K562 (cell line): ENCODE measurements at regions not wholly inside any gene's neighbourhood (a gene's known extent, or its start where the extent isn't known, plus 50 kb on each side); places are given as distances from the start of the nearest gene placed in this dataset.

Experiments used
- HDAC6 ChIP-seq: IDR thresholded peaks from 2 replicates; pipeline ENCODE4 v1.6.1; 2012; ENCODE audit warnings: low read depth, mild to moderate bottlenecking, control low read depth, inconsistent platforms, low read length, moderate library complexity
- HNRNPL ChIP-seq: fragments of 200-400 bp; formaldehyde crosslinking; IDR thresholded peaks from 2 replicates; pipeline ENCODE4 v1.6.1; 2017; ENCODE audit warnings: low read depth, mild to moderate bottlenecking, low read length
- POLR2A ChIP-seq: fragments of 450-650 bp; conservative IDR thresholded peaks from 2 replicates; pipeline ENCODE4 v1.6.1; 2016
- TF ChIP-seq, protein P1 (sequence below): fragments of 450-650 bp; IDR thresholded peaks from 2 replicates; pipeline ENCODE4 v1.6.1; 2016; ENCODE audit warnings: antibody characterized with exemption
- TF ChIP-seq, protein P2 (sequence below): fragments of 150-350 bp; conservative IDR thresholded peaks from 2 replicates; pipeline ENCODE4 v1.6.1; 2014; ENCODE audit warnings: low read length

DNA sequence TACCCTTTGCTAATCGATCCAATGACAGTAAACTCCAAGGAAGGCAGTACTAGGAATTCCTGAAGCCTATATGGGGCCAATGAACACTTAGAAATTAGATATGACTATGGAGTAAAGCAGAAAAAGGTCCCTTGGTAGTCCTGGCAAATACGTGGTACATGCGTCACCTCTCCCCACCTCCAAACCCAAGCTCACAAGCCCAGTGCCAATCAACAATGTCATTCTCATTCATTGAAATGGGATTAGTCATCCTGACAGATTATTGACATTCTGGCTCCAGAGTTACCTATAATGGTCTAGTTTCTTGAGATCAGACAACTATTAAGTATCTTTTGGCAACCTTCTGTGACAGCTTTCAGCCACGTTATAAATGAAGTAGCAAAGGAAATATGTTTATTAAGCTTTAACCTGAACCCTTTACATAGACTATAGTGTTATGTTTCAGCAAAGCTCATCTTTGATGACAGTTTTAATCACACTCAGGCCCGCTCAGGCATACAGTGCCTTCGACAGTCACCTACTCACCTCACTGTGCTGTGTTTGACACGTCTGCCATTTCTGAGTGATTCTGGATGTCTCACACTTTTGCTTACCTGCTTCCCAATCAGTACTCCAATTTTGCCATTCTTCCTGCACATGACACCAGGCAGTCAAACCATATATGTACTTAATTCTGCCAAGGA, 69.6 kb upstream of the ADO start:
- no peak for TF ChIP-seq POLR2A
- no peak for TF ChIP-seq HNRNPL
- TF ChIP-seq HDAC6: no peak
- TF ChIP-seq, protein P1, sequence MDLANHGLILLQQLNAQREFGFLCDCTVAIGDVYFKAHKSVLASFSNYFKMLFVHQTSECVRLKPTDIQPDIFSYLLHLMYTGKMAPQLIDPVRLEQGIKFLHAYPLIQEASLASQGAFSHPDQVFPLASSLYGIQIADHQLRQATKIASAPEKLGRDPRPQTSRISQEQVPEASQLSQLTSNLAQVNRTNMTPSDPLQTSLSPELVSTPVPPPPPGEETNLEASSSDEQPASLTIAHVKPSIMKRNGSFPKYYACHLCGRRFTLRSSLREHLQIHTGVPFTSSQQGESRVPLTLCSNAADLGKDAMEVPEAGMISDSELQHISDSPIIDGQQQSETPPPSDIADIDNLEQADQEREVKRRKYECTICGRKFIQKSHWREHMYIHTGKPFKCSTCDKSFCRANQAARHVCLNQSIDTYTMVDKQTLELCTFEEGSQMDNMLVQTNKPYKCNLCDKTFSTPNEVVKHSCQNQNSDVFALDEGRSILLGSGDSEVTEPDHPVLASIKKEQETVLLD: no peak
- TF ChIP-seq, protein P2, sequence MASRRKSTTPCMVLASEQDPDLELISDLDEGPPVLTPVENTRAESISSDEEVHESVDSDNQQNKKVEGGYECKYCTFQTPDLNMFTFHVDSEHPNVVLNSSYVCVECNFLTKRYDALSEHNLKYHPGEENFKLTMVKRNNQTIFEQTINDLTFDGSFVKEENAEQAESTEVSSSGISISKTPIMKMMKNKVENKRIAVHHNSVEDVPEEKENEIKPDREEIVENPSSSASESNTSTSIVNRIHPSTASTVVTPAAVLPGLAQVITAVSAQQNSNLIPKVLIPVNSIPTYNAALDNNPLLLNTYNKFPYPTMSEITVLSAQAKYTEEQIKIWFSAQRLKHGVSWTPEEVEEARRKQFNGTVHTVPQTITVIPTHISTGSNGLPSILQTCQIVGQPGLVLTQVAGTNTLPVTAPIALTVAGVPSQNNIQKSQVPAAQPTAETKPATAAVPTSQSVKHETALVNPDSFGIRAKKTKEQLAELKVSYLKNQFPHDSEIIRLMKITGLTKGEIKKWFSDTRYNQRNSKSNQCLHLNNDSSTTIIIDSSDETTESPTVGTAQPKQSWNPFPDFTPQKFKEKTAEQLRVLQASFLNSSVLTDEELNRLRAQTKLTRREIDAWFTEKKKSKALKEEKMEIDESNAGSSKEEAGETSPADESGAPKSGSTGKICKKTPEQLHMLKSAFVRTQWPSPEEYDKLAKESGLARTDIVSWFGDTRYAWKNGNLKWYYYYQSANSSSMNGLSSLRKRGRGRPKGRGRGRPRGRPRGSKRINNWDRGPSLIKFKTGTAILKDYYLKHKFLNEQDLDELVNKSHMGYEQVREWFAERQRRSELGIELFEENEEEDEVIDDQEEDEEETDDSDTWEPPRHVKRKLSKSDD: no peak
